ENCODE measurements at regions not wholly inside any gene's neighbourhood (a gene's known extent, or its start where the extent isn't known, plus 50 kb on each side); places are given as distances from the start of the nearest gene placed in this dataset.

- Histone ChIP-seq H3K4me2 (ENCODE audit: low read length) (no peak overlapping the region), H3K9me3 (ENCODE audit: control insufficient read depth, low read length) (no peaks in the 10 kb centered on the region), H3K79me2 (no peaks in the 10 kb centered on the region), H3K9ac (no peak overlapping the region), H3K4me3 (ENCODE audit: low read depth, low read length) (no peak overlapping the region), H2AFZ (no peak overlapping the region), H3K27ac (no peak overlapping the region), H3K36me3 (ENCODE audit: control insufficient read depth, insufficient read depth, low read length) (no peaks in the 10 kb centered on the region), H3K4me1 (peaks cover 8% of the 10 kb centered on the region), H3K27me3 (ENCODE audit: control insufficient read depth, insufficient read depth, low read length) (no peaks in the 10 kb centered on the region)
- TF ChIP-seq, protein P1, sequence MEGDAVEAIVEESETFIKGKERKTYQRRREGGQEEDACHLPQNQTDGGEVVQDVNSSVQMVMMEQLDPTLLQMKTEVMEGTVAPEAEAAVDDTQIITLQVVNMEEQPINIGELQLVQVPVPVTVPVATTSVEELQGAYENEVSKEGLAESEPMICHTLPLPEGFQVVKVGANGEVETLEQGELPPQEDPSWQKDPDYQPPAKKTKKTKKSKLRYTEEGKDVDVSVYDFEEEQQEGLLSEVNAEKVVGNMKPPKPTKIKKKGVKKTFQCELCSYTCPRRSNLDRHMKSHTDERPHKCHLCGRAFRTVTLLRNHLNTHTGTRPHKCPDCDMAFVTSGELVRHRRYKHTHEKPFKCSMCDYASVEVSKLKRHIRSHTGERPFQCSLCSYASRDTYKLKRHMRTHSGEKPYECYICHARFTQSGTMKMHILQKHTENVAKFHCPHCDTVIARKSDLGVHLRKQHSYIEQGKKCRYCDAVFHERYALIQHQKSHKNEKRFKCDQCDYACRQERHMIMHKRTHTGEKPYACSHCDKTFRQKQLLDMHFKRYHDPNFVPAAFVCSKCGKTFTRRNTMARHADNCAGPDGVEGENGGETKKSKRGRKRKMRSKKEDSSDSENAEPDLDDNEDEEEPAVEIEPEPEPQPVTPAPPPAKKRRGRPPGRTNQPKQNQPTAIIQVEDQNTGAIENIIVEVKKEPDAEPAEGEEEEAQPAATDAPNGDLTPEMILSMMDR (IDR thresholded peaks at IDR 0.05): no peak
These were observed 163.9 kb downstream of the SMAD6 start for GRCh38 chr15:66865622-66866611.

DNA sequence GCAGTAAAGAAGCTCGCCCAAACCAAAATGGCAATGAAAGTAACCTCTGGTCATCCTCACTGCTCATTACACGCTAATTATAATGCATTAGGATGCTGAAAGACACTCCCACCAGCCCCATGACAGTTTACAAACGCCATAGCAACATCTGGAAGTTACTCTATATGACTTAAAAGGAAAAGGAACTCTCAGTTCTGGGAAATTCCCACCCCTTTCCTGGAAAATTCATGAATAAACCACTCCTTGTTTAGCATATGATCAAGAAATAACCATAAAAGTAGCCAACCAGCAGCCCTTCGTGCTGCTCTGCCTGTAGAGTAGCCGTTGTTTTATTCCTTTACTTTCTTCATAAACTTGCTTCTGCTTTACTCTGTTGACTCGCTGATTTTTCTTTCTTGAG lies 164.6 kb downstream of the SMAD6 start:
- H3K36me3 ChIP-seq (ENCODE audit: control insufficient read depth, insufficient read depth, low read length): no peaks in the 10 kb centered on the region
- H3K4me2 ChIP-seq (ENCODE audit: low read length): no peak overlapping the region
- peaks cover 8% of the 10 kb centered on the region for H3K4me1 ChIP-seq
- no peaks in the 10 kb centered on the region for H3K79me2 ChIP-seq
- H3K9me3 ChIP-seq (ENCODE audit: control insufficient read depth, low read length): no peaks in the 10 kb centered on the region
- TF ChIP-seq, protein P1 (IDR thresholded peaks at IDR 0.05): no peak
- no peaks in the 10 kb centered on the region for H3K27me3 ChIP-seq (ENCODE audit: control insufficient read depth, insufficient read depth, low read length)
- H3K4me3 ChIP-seq (ENCODE audit: low read depth, low read length): no peak overlapping the region
- H2AFZ ChIP-seq: no peak overlapping the region
- no peak overlapping the region for H3K9ac ChIP-seq
- H3K27ac ChIP-seq: no peak overlapping the region

DNA sequence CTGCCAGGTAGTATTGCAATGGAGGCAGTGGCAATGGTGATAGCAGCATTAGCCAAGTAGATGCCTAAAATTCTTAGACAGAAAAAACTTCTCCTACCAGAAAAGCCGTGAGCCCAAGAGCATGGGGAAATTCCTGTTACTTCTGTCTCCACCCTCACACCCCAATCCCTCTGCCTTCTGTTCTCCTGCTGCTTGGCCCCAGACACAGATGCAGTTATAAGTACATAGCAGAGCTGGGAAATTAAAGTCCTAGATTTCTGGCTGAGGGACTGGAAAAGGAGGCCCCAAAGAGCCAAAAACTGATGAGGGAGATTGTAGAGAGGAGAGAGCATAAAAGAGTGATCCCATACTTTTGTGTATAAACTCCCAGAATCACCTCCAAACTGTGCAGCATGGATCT lies 166.9 kb downstream of the SMAD6 start:
- H3K9ac ChIP-seq: no peak overlapping the region
- no peaks in the 10 kb centered on the region for H3K36me3 ChIP-seq (ENCODE audit: control insufficient read depth, insufficient read depth, low read length)
- TF ChIP-seq, protein P1 (IDR thresholded peaks at IDR 0.05): no peak

GRCh38 chr15:66870880-66871388 lies 168.9 kb downstream of the SMAD6 start:
- H3K79me2 ChIP-seq: no peaks in the 10 kb centered on the region
- TF ChIP-seq, protein P1 (IDR thresholded peaks at IDR 0.05): no peak
- H2AFZ ChIP-seq: no peak overlapping the region
- no peaks in the 10 kb centered on the region for H3K4me1 ChIP-seq
- H3K9me3 ChIP-seq (ENCODE audit: control insufficient read depth, low read length): no peaks in the 10 kb centered on the region
- H3K36me3 ChIP-seq (ENCODE audit: control insufficient read depth, insufficient read depth, low read length): no peaks in the 10 kb centered on the region
- no peaks in the 10 kb centered on the region for H3K27me3 ChIP-seq (ENCODE audit: control insufficient read depth, insufficient read depth, low read length)
- no peak overlapping the region for H3K4me3 ChIP-seq (ENCODE audit: low read depth, low read length)
- H3K4me2 ChIP-seq (ENCODE audit: low read length): no peak overlapping the region
- H3K27ac ChIP-seq: no peak overlapping the region
- H3K9ac ChIP-seq: no peak overlapping the region

More for the DNA sequence above, 166.9 kb downstream of the SMAD6 start:
- Histone ChIP-seq H3K79me2 (no peaks in the 10 kb centered on the region), H3K9me3 (ENCODE audit: control insufficient read depth, low read length) (no peaks in the 10 kb centered on the region), H2AFZ (no peak overlapping the region), H3K27ac (no peak overlapping the region), H3K4me2 (ENCODE audit: low read length) (no peak overlapping the region), H3K27me3 (ENCODE audit: control insufficient read depth, insufficient read depth, low read length) (no peaks in the 10 kb centered on the region), H3K4me3 (ENCODE audit: low read depth, low read length) (no peak overlapping the region), H3K4me1 (no peaks in the 10 kb centered on the region)
